Esophagus (tissue), 2 donors: ENCODE measurements at regions not wholly inside any gene's neighbourhood (a gene's known extent, or its start where the extent isn't known, plus 50 kb on each side); places are given as distances from the start of the nearest gene placed in this dataset.

Experiments used
- H3K27ac ChIP-seq, 2 donors: one replicate each; pipeline ENCODE4 v1.5.1; 2013; ENCODE audit warnings: low read depth in 2 of 2, mild to moderate bottlenecking in 2 of 2, inconsistent platforms in 1 of 2, low read length in 1 of 2, moderate library complexity in 1 of 2
- H3K27me3 ChIP-seq, 2 donors: one replicate each; pipeline ENCODE4 v1.6.1; 2013; ENCODE audit warnings: low read length in 2 of 2, control low read depth in 1 of 2, mild to moderate bottlenecking in 1 of 2; ENCODE audit not compliant: insufficient read depth in 2 of 2, control insufficient read depth in 1 of 2
- H3K36me3 ChIP-seq, 2 donors: one replicate each; pipeline ENCODE4 v1.6.1; 2013; ENCODE audit warnings: low read length in 1 of 2; ENCODE audit not compliant: control insufficient read depth in 2 of 2, insufficient read depth in 2 of 2
- H3K4me1 ChIP-seq, 2 donors: one replicate each; pipeline ENCODE4 v1.6.1; 2013; ENCODE audit warnings: low read length in 1 of 2; ENCODE audit not compliant: control insufficient read depth in 2 of 2, insufficient read depth in 2 of 2
- H3K4me3 ChIP-seq, 2 donors: one replicate each; pipeline ENCODE4 v1.5.1; 2013; ENCODE audit warnings: low read length in 2 of 2, mild to moderate bottlenecking in 2 of 2, low read depth in 1 of 2, moderate library complexity in 1 of 2
- H3K9me3 ChIP-seq, 2 donors: one replicate each; pipeline ENCODE4 v1.6.1; 2013; ENCODE audit warnings: mild to moderate bottlenecking in 2 of 2, low read depth in 1 of 2, low read length in 1 of 2, moderate library complexity in 1 of 2; ENCODE audit not compliant: control insufficient read depth in 2 of 2, insufficient read depth in 1 of 2
- WGBS, 2 donors: extraction: QIAGEN DNeasy Blood & Tissue Kit; methylation state at CpG; one replicate each; pipeline ENCODE4 v1.1.7; 2013; 5-methylcytosine and 5-hydroxymethylcytosine counted together
- donor health status: healthy with polysubstance abuse.
- donor health status: Bipolar disorder and iron deficiency.

DNA sequence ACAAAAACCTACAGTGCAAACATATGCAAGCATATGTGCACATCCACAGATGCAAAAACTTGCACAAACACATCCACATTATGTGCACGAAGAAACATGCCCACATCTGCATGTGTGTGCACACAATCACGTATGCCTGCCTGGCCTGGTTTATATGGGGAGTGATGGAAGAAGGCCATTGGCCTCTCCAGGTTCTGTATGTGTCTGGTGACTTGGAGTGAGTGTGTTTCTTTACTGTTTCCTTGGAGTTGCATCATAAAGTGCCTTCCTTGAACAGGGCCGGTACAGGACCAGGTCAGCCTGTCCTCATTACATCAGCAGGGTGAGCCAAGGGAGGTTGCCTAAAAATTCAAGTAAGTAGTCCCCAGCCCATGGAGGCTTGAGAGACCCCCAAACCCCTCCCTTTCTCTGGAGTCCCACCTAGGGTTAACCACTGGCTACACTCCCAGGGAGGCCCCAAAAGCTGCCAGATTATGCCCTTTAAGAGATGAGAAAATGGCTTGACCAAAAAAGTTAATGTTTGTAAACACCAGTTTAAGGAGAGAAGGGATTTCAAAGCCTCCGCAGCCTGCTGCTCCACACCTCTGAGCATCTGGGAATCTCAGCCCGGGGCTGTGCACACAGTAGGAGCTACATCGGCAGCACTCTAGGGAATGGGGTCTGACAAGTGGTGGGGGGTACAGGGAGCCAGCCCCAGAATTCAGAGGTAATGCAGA is 140.8 kb downstream of the VEGFA start:
- Histone ChIP-seq H3K27me3 (no peaks in the 10 kb centered on the region), H3K36me3 (no peaks in the 10 kb centered on the region), H3K9me3 (no peaks in the 10 kb centered on the region), H3K4me3 (no peak overlapping the region), H3K4me1 (no peaks in the 10 kb centered on the region), H3K27ac (no peak overlapping the region)
- WGBS, 2 donors, result 58 to 64% methylated on average over 6 of the region's 6 CpGs

DNA sequence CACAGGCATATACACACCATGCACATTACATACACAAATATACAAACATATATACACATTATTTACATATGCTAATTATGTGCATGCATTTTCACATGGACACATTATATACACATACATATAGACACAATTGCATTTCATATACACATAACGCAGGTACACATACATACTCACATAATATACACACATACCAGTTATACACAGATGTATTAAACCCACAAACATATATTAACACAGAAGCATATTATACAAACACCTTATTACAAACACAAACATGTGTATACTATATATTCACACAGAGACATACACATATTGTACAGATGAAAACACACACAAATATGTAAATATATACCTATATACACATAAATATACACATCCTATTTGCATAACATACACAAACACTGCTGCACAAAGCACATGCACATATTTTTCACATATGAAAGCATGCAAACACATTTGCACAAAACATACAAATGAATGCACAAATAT is 140.2 kb downstream of the VEGFA start:
- H3K9me3 ChIP-seq, result no peaks in the 10 kb centered on the region
- no peak overlapping the region for H3K27ac ChIP-seq
- no peak overlapping the region for H3K4me3 ChIP-seq
- WGBS, 2 donors, result 93 to 96% methylated on average over 1 of the region's 1 CpG
- no peaks in the 10 kb centered on the region for H3K27me3 ChIP-seq
- H3K4me1 ChIP-seq, result no peaks in the 10 kb centered on the region
- H3K36me3 ChIP-seq, result no peaks in the 10 kb centered on the region

GRCh38 chr6:43909474-43910148 is 139.6 kb downstream of the VEGFA start:
- Histone ChIP-seq H3K27me3 (no peaks in the 10 kb centered on the region), H3K4me3 (no peak overlapping the region), H3K9me3 (no peaks in the 10 kb centered on the region), H3K27ac (no peak overlapping the region), H3K4me1 (no peaks in the 10 kb centered on the region), H3K36me3 (no peaks in the 10 kb centered on the region)
- 67 to 77% methylated on average over 7 of the region's 7 CpGs for WGBS, 2 donors

DNA sequence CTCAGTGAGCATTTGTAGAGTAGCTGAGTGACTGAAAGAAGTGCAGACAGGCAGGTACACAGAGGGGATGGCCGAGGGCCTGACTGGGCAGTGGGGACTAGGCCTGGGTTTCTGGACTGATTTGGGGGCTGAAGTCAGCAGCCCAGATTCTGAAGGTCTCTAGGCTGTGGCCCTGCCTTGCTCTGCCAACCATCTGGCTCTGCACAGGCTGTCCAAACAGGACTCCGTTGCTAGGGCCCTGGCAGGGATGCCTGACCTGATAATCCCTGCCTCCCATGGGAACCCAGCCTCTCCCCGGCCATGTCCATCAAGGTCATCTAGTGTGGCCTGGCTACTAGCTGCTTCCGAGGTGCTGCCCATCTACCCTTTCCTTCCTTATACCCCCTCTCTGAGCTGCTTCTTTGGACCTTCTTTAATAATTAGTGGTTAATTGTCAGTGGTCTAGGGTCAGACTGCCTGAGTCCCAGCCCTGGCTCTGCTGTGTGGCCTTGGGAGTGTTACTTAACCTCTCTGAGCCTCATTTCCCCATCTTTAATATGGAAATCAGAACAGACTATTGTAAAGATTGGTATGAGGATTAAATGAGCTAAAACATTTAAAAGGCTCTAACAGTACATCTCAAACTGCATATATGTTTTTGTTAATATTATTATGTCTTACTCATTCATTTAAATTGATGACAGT is 137.9 kb downstream of the VEGFA start:
- no peak overlapping the region for H3K4me3 ChIP-seq
- no peaks in the 10 kb centered on the region for H3K4me1 ChIP-seq
- H3K27me3 ChIP-seq, result no peaks in the 10 kb centered on the region

DNA sequence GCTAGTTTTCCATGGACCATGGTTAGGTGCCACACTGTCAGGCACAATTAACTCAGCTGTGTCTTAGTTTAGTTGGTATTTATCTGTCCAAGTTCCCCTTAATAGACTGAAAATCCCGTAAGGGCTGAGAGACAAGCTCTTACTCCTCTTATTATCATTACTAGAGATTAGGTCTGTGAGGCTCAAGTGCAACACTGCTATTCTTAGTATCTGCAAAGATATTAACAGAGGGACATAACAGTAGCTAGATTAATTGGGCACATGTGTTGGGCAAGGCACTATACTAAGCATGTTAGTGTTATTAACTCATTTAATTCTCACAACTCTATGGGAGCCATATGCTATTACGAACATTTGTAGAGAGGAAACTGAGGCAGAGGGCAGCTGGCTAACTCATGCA is 137.3 kb downstream of the VEGFA start:
- no peak overlapping the region for H3K4me3 ChIP-seq
- no peaks in the 10 kb centered on the region for H3K4me1 ChIP-seq
- H3K27ac ChIP-seq, result no peak overlapping the region
- H3K9me3 ChIP-seq, result no peaks in the 10 kb centered on the region
- 89 to 90% methylated on average over 2 of the region's 2 CpGs for WGBS, 2 donors
- H3K27me3 ChIP-seq, result no peaks in the 10 kb centered on the region
- H3K36me3 ChIP-seq, result no peaks in the 10 kb centered on the region

More for the DNA sequence above, 137.9 kb downstream of the VEGFA start:
- Histone ChIP-seq H3K27ac (no peak overlapping the region), H3K36me3 (no peaks in the 10 kb centered on the region), H3K9me3 (no peaks in the 10 kb centered on the region)
- 72 to 79% methylated on average over 4 of the region's 4 CpGs for WGBS, 2 donors

DNA sequence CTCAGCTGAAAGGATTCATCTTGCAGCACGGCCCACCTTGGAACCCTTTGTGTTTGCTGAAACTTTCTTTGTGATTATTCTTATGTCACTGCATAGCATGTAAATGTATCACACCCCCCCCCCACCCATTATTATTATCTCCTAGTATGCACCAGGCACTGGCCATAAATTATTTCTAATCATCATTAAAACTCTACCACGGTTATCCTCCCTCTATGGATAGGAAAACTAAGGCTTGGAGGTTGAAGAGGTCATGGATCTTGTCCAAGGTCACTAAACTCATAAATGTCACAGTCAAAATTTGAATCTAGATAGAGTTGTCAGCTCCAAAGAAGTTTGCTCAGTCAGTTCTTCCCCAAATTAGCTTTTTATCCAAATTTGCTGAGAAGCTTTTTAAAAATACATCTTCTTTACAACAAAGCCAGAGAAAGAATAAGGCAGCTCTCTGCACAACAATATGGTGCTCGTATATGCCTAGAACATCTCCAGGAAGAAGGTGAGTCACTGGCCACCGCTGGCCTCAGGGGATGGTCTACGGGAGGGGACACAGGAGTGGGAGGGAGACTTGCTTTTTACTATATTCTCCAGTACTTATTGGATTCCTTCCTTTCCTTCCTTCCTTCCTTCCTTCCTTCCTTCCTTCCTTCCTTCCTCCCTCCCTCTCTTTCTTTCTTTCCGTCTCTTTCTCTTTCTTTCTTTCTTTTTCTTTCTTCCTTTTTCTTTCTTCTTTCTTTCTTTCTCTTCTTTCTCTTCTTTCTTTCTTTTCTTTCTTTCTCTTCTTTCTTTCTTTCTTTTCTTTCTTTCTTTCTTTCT is 134.5 kb downstream of the VEGFA start:
- 81 to 82% methylated on average over 6 of the region's 6 CpGs for WGBS, 2 donors
- no peak overlapping the region for H3K4me3 ChIP-seq
- no peaks in the 10 kb centered on the region for H3K9me3 ChIP-seq
- H3K27me3 ChIP-seq, result no peaks in the 10 kb centered on the region
- no peak overlapping the region for H3K27ac ChIP-seq
- peaks cover 0 to 8% of the 10 kb centered on the region in 2 donors for H3K4me1 ChIP-seq
- H3K36me3 ChIP-seq, result no peaks in the 10 kb centered on the region

DNA sequence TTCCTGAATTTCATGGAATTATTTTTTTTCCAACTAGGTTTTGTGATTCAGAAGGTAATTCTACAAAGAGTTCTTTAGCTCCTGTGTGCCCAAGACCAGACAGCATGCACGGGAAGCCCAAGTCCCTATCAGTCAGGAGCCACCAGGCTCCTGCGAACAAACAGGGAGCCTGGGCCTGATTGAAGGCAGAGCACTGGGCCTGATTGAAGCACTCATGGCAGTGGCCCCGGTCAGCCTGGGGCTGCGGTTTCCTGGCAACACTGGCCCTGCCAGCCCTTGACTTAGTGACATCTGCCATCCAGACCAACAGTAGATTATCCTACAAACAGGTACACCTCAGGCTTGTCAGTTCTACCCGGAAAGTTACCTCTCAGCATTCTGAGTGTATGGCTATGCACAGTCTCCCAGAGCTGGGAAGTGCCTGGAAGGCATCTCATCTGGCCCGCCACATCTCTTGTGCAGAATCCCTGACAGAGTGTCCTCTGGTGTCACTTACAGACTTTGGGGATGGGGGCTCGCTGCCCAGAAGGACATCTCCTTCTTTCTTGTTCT is 133.8 kb downstream of the VEGFA start:
- peaks cover 0 to 8% of the 10 kb centered on the region in 2 donors for H3K4me1 ChIP-seq

GRCh38 chr6:43901733-43902230 is 131.8 kb downstream of the VEGFA start:
- H3K9me3 ChIP-seq, result peaks cover 0 to 2% of the 10 kb centered on the region in 2 donors
- 70 to 80% methylated on average over 4 of the region's 4 CpGs for WGBS, 2 donors
- H3K36me3 ChIP-seq, result no peaks in the 10 kb centered on the region
- H3K4me3 ChIP-seq, result no peak overlapping the region
- H3K4me1 ChIP-seq, result peaks cover 0 to 8% of the 10 kb centered on the region in 2 donors
- H3K27ac ChIP-seq, result no peak overlapping the region
- H3K27me3 ChIP-seq, result no peaks in the 10 kb centered on the region

More for the DNA sequence above, 133.8 kb downstream of the VEGFA start:
- 91 to 94% methylated on average over 7 of the region's 7 CpGs for WGBS, 2 donors
- Histone ChIP-seq H3K27me3 (no peaks in the 10 kb centered on the region), H3K27ac (no peak overlapping the region), H3K9me3 (no peaks in the 10 kb centered on the region), H3K4me3 (no peak overlapping the region), H3K36me3 (no peaks in the 10 kb centered on the region)
